K562 (cell line): ENCODE measurements at regions not wholly inside any gene's neighbourhood (a gene's known extent, or its start where the extent isn't known, plus 50 kb on each side); places are given as distances from the start of the nearest gene placed in this dataset.

Experiments
- ATAC-seq: fragments of 200-7000 bp; cut with Tn5 transposase; 3 replicates; pipeline ENCODE4 v1.9.1; 2020; ENCODE audit warnings: moderate library complexity
- BruUV-seq: library from RNA; stranded (reverse); fragments of 400-500 nt; replicated peaks from 2 replicates; lab custom pipeline; 2021; lab: Mats Ljungman, UMichigan
- CTCF ChIA-PET: fragments of 300-600 bp; formaldehyde crosslinking; extraction: SDS; loops from one replicate; lab custom pipeline; 2021; ENCODE audit warnings: low intra/inter-chr PET ratio; lab: Yijun Ruan, JAX
- POLR2A ChIA-PET: fragments of 300-600, 350-650 bp; sonication (Branson Sonifier 250); formaldehyde crosslinking; extraction: SDS; loops from one replicate; lab custom pipeline; 2021; ENCODE audit warnings: antibody characterized with exemption, inconsistent platforms; lab: Yijun Ruan, JAX
- DNase-seq, 4 experiments: peaks; one replicate each; pipeline versions ENCODE4 v3.0.0 to v3.0.0-alpha.2; 2011 to 2018; ENCODE audit warnings: low spot score in 3 of 4, mixed read lengths in 3 of 4; ENCODE audit errors: extremely low read depth in 1 of 4
- FAIRE-seq: peaks from 2 replicates; lab custom pipeline; 2011; peaks lifted over from hg19 to GRCh38; lab: Jason Lieb, UNC
- H2AFZ ChIP-seq: 2 replicates; pipeline ENCODE4 v1.6.0; 2011; ENCODE audit warnings: low read depth, low read length, control low read depth, inconsistent platforms
- H3K27ac ChIP-seq: fragments of 200-600 bp; 3 replicates; pipeline ENCODE4 v1.8.0; 2011; ENCODE audit warnings: low read depth, mild to moderate bottlenecking, control low read depth, inconsistent platforms, low read length, moderate library complexity, mixed read lengths; ENCODE audit errors: extremely low read depth
- H3K27me3 ChIP-seq, 2 experiments: fragments of 300-600 bp in 1 of 2; 2 replicates in 1 of 2; 3 replicates in 1 of 2; pipeline versions ENCODE4 v1.6.0 to v1.8.0; 2011; ENCODE audit warnings: inconsistent platforms in 2 of 2, low read length in 2 of 2, mild to moderate bottlenecking in 1 of 2, mixed read lengths in 1 of 2, moderate library complexity in 1 of 2; ENCODE audit not compliant: control insufficient read depth in 2 of 2, insufficient read depth in 2 of 2
- H3K36me3 ChIP-seq: fragments of 300-600 bp; 3 replicates; pipeline ENCODE4 v1.8.0; 2011; ENCODE audit warnings: mild to moderate bottlenecking, low read length, inconsistent platforms; ENCODE audit not compliant: control insufficient read depth, insufficient read depth
- H3K4me1 ChIP-seq, 2 experiments: fragments of 200-600 bp in 1 of 2; replicated peaks in 1 of 2; 2 replicates in 1 of 2; 3 replicates in 1 of 2; pipeline versions ENCODE4 v1.5.1 to v1.8.0; 2011; ENCODE audit warnings: inconsistent platforms in 2 of 2, low read length in 2 of 2, mild to moderate bottlenecking in 1 of 2, mixed read lengths in 1 of 2, moderate library complexity in 1 of 2; ENCODE audit not compliant: control insufficient read depth in 2 of 2, insufficient read depth in 2 of 2
- H3K4me2 ChIP-seq: 2 replicates; pipeline ENCODE4 v1.6.1; 2011; ENCODE audit warnings: low read length, control low read depth, inconsistent platforms, mixed read lengths; ENCODE audit not compliant: insufficient read depth
- H3K4me3 ChIP-seq: fragments of 200-600 bp; sonication (generic), shearing (Covaris generic); 2 replicates; pipeline ENCODE4 v1.5.1; 2016; ENCODE audit warnings: control low read depth, inconsistent platforms
- H3K79me2 ChIP-seq: fragments of 200-600 bp; 3 replicates; pipeline ENCODE4 v1.8.0; 2011; ENCODE audit warnings: low read length, inconsistent platforms; ENCODE audit not compliant: control insufficient read depth, insufficient read depth
- H3K9ac ChIP-seq, 2 experiments: 2 replicates each; pipeline versions ENCODE4 v1.6.0 to v1.6.1; 2011; ENCODE audit warnings: low read depth in 2 of 2, low read length in 2 of 2, control low read depth in 1 of 2, inconsistent platforms in 1 of 2, mild to moderate bottlenecking in 1 of 2, mixed read lengths in 1 of 2; ENCODE audit not compliant: insufficient read depth in 1 of 2
- H3K9me1 ChIP-seq: one replicate; pipeline ENCODE4 v1.6.0; 2011; ENCODE audit warnings: inconsistent platforms, mild to moderate bottlenecking, low read length, moderate library complexity; ENCODE audit not compliant: control insufficient read depth, insufficient read depth
- H3K9me3 ChIP-seq: replicated peaks from 2 replicates; pipeline ENCODE4 v1.5.1; 2011; ENCODE audit warnings: low read depth, low read length, inconsistent platforms; ENCODE audit not compliant: control insufficient read depth, insufficient read depth
- H4K20me1 ChIP-seq: replicated peaks from 2 replicates; pipeline ENCODE4 v1.6.1; 2011; ENCODE audit warnings: low read length, inconsistent platforms, mixed read lengths; ENCODE audit not compliant: control insufficient read depth, insufficient read depth
- C11orf30 ChIP-seq: fragments of 450-650 bp; IDR thresholded peaks from 2 replicates; pipeline ENCODE4 v1.6.1; 2016; ENCODE audit warnings: low read depth, mild to moderate bottlenecking
- DNMT1 ChIP-seq: fragments of 450-650 bp; IDR thresholded peaks from 2 replicates; pipeline ENCODE4 v1.6.1; 2016; ENCODE audit warnings: antibody characterized with exemption, mild to moderate bottlenecking
- MAFG ChIP-seq: fragments of 450-650 bp; conservative IDR thresholded peaks from 2 replicates; pipeline ENCODE4 v1.6.1; 2016; ENCODE audit warnings: missing genetic modification characterization, missing compliant biosample characterization
- TAL1 ChIP-seq: fragments of 450-650 bp; IDR thresholded peaks from 2 replicates; pipeline ENCODE4 v1.6.1; 2016; ENCODE audit warnings: mild to moderate bottlenecking
- ZBTB17 ChIP-seq: fragments of 450-650 bp; formaldehyde crosslinking; IDR thresholded peaks from 2 replicates; pipeline ENCODE4 v1.4.0; 2020; ENCODE audit warnings: mild to moderate bottlenecking
- ZNF316 ChIP-seq: fragments of 450-650 bp; IDR thresholded peaks from 2 replicates; pipeline ENCODE4 v1.6.1; 2016
- WGBS: fragments of 100-300 bp; shearing (Covaris generic); methylation state at CpG from one replicate; pipeline ENCODE4 v1.1.6; 2016; ENCODE audit warnings: low coverage, mixed read lengths; ENCODE audit not compliant: insufficient coverage; ENCODE audit errors: missing lambda C conversion rate; 5-methylcytosine and 5-hydroxymethylcytosine counted together
- in situ Hi-C: fragments of 300-500 bp; cut with MboI; formaldehyde crosslinking; loops from 4 replicates; pipeline ENCODE4 v1.15.0; 2018; ENCODE audit warnings: inconsistent platforms, mixed read lengths
- intact Hi-C: fragments of 100-400 bp; cut with micrococcal nuclease; formaldehyde crosslinking; loops from 2 replicates; pipeline ENCODE4 v1.14.2; 2022
- TF ChIP-seq, protein P1 (sequence below): sonication (generic); IDR thresholded peaks from 2 replicates; pipeline ENCODE4 v1.6.1; 2016

DNA sequence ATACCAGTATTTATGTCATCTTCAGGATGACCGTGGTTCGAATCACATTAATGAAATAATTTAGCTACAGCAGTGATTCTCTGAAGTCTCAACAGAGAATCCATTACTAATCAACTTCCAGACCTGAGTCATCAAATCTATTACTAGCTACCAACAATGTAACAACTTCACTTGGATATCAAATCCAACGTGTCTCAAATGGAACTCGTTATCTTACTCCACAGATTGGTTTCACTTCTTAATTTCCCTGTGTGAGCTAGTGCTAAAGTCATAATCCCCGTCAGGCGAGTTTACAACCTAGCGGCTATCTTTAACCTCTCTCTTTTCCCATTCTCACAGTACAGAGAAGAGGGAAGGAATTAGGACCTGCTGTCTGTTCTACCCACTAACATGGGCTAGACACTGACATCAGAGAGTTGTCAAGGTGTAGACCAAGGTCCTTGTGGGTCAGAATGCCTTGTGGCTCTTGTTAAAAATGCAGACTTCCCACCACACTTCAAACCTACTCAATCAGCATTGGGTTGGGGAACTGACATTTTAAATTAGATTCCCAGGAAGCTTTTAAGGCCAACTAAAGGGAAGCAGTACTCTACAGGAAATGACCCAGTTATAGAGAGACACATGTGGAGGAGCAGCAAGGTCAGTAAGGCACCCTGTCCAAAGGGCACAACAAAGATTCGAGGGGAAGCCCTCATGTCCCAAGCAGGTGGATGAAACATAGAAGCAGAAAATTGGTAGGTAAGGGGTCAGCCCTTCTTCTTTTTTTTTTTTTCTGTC lies 57.3 kb upstream of the GSAP start:
- Histone ChIP-seq H4K20me1 (no peaks in the 10 kb centered on the region), H3K27me3 (peaks cover 11 to 12% of the 10 kb centered on the region in 2 experiments), H3K9me1 (no peaks in the 10 kb centered on the region), H3K9ac (no peak overlapping the region), H3K4me3 (no peak overlapping the region), H3K27ac (no peak overlapping the region), H3K79me2 (no peaks in the 10 kb centered on the region), H3K9me3 (no peaks in the 10 kb centered on the region), H2AFZ (no peak overlapping the region), H3K36me3 (no peaks in the 10 kb centered on the region), H3K4me2 (no peak overlapping the region), H3K4me1 (no peaks in the 10 kb centered on the region; a peak in 2 of 5 replicates)
- TF ChIP-seq ZBTB17 (CRISPR knock-in tag) (no peak), C11orf30 (peak; percentile 66; the same call in 1 of the 2 replicates), TAL1 (0 out of 2 replicates have a peak, but pooled peaks have one; percentile 4), MAFG (peak; percentile 70), DNMT1 (no peak), ZNF316 (peak; percentile 68)
- TF ChIP-seq, protein P1, sequence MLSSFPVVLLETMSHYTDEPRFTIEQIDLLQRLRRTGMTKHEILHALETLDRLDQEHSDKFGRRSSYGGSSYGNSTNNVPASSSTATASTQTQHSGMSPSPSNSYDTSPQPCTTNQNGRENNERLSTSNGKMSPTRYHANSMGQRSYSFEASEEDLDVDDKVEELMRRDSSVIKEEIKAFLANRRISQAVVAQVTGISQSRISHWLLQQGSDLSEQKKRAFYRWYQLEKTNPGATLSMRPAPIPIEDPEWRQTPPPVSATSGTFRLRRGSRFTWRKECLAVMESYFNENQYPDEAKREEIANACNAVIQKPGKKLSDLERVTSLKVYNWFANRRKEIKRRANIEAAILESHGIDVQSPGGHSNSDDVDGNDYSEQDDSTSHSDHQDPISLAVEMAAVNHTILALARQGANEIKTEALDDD, result peak; percentile 70
- ATAC-seq (peak; percentile 52), DNase-seq (no peak), FAIRE-seq (peak; percentile 6)
- intact Hi-C loops, result no loop called here
- no TSS peak for BruUV-seq
- POLR2A ChIA-PET, result interaction anchor here (0.6 to 1.6 kb wide), 2 partner anchors 12 to 325 kb away, joined by 3 to 5 read pairs; partner anchors contain the start of genes PHTF2 and TMEM60
- in situ Hi-C loops, result no loop called here
- CTCF ChIA-PET, result no interaction called here
- whole genome bisulfite sequencing, result 4% methylated on average over 8 of the region's 8 CpGs
